Nephron (organoid): ENCODE measurements at regions not wholly inside any gene's neighbourhood (a gene's known extent, or its start where the extent isn't known, plus 50 kb on each side); places are given as distances from the start of the nearest gene placed in this dataset.

Experiments used
- H3K27ac Mint-ChIP-seq, 3 experiments: 2 replicates each; pipeline ENCODE4 v1.8.0; 2020; ENCODE audit warnings: mixed read lengths in 3 of 3, mild to moderate bottlenecking in 2 of 3, moderate library complexity in 1 of 3
- H3K27me3 Mint-ChIP-seq: 2 replicates; pipeline ENCODE4 v1.8.0; 2021; ENCODE audit warnings: low read depth, mild to moderate bottlenecking, moderate library complexity, mixed read lengths
- H3K36me3 Mint-ChIP-seq: 2 replicates; pipeline ENCODE4 v1.8.0; 2020; ENCODE audit warnings: low read depth, mixed read lengths
- H3K4me1 Mint-ChIP-seq: 2 replicates; pipeline ENCODE4 v1.8.0; 2020; ENCODE audit warnings: mixed read lengths
- H3K4me3 Mint-ChIP-seq, 3 experiments: 2 replicates each; pipeline ENCODE4 v1.8.0; 2020; ENCODE audit warnings: mild to moderate bottlenecking in 3 of 3, mixed read lengths in 3 of 3, moderate library complexity in 2 of 3
- H3K9me3 Mint-ChIP-seq: 2 replicates; pipeline ENCODE4 v1.8.0; 2020; ENCODE audit warnings: mixed read lengths
- CTCF ChIP-seq, 3 experiments: fragments of 200-600 bp; sonication (generic); IDR thresholded peaks; one replicate each; pipeline ENCODE4 v1.5.0; 2021; ENCODE audit warnings: antibody characterized with exemption in 3 of 3; ENCODE audit not compliant: unreplicated experiment in 3 of 3

- Mint-ChIP-seq H3K27ac (no peak overlapping the region), H3K4me1 (no peaks in the 10 kb centered on the region), H3K36me3 (no peaks in the 10 kb centered on the region), H3K27me3 (no peaks in the 10 kb centered on the region), H3K4me3 (no peak overlapping the region), H3K9me3 (no peaks in the 10 kb centered on the region)
- no peak for TF ChIP-seq CTCF (IDR thresholded peaks at IDR 0.05; ENCODE audit: unreplicated experiment in 3 of 3)
Observed at GRCh38 chr5:105680858-105681475, 1989.8 kb downstream of the EFNA5 start.

GRCh38 chr5:105677291-105677690, 1993.4 kb downstream of the EFNA5 start:
- Mint-ChIP-seq H3K9me3 (peaks cover under 1% of the 10 kb centered on the region), H3K4me1 (no peaks in the 10 kb centered on the region), H3K4me3 (no peak overlapping the region), H3K27ac (no peak overlapping the region), H3K27me3 (no peaks in the 10 kb centered on the region), H3K36me3 (no peaks in the 10 kb centered on the region)
- no peak for TF ChIP-seq CTCF (IDR thresholded peaks at IDR 0.05; ENCODE audit: unreplicated experiment in 3 of 3)

- no peaks in the 10 kb centered on the region for H3K4me1 Mint-ChIP-seq
- no peaks in the 10 kb centered on the region for H3K27me3 Mint-ChIP-seq
- no peak overlapping the region for H3K4me3 Mint-ChIP-seq
- no peak for TF ChIP-seq CTCF (IDR thresholded peaks at IDR 0.05; ENCODE audit: unreplicated experiment in 3 of 3)
- peaks cover 25% of the 10 kb centered on the region for H3K9me3 Mint-ChIP-seq
- H3K27ac Mint-ChIP-seq: no peak overlapping the region
- no peaks in the 10 kb centered on the region for H3K36me3 Mint-ChIP-seq
Observed at GRCh38 chr5:105670596-105670995, 2000.1 kb downstream of the EFNA5 start.

- peaks cover 20% of the 10 kb centered on the region for H3K9me3 Mint-ChIP-seq
- no peak overlapping the region for H3K27ac Mint-ChIP-seq
Observed at GRCh38 chr5:105663671-105664070, 2007.1 kb downstream of the EFNA5 start.

GRCh38 chr5:105659396-105659795, 2011.3 kb downstream of the EFNA5 start:
- no peaks in the 10 kb centered on the region for H3K9me3 Mint-ChIP-seq
- H3K4me1 Mint-ChIP-seq: no peaks in the 10 kb centered on the region
- H3K36me3 Mint-ChIP-seq: no peaks in the 10 kb centered on the region
- TF ChIP-seq CTCF (IDR thresholded peaks at IDR 0.05; ENCODE audit: unreplicated experiment in 3 of 3): no peak
- H3K4me3 Mint-ChIP-seq: no peak overlapping the region
- H3K27ac Mint-ChIP-seq: no peak overlapping the region
- H3K27me3 Mint-ChIP-seq: no peaks in the 10 kb centered on the region

More at GRCh38 chr5:105663671-105664070, 2007.1 kb downstream of the EFNA5 start:
- no peaks in the 10 kb centered on the region for H3K4me1 Mint-ChIP-seq
- H3K36me3 Mint-ChIP-seq: no peaks in the 10 kb centered on the region
- TF ChIP-seq CTCF (IDR thresholded peaks at IDR 0.05; ENCODE audit: unreplicated experiment in 3 of 3): no peak
- no peaks in the 10 kb centered on the region for H3K27me3 Mint-ChIP-seq
- H3K4me3 Mint-ChIP-seq: no peak overlapping the region

- TF ChIP-seq CTCF (IDR thresholded peaks at IDR 0.05; ENCODE audit: unreplicated experiment in 3 of 3): no peak
- Mint-ChIP-seq H3K4me3 (no peak overlapping the region), H3K4me1 (no peaks in the 10 kb centered on the region), H3K9me3 (peaks cover 5% of the 10 kb centered on the region), H3K36me3 (no peaks in the 10 kb centered on the region), H3K27me3 (no peaks in the 10 kb centered on the region), H3K27ac (no peak overlapping the region)
Observed at GRCh38 chr5:105640328-105640727, 2030.4 kb downstream of the EFNA5 start.
